ENCODE measurements at regions not wholly inside any gene's neighbourhood (a gene's known extent, or its start where the extent isn't known, plus 50 kb on each side); places are given as distances from the start of the nearest gene placed in this dataset.

- Mint-ChIP-seq H3K4me1 (peaks cover 33 to 66% of the 10 kb centered on the region in 2 donors), H3K36me3 (peaks cover 53 to 54% of the 10 kb centered on the region in 2 donors), H3K4me3 (peak overlapping the region; percentile 72 to 89), H3K27ac (peak overlapping the region; percentile 75), H3K27me3 (no peaks in the 10 kb centered on the region), H3K9me3 (no peaks in the 10 kb centered on the region)
- no peak for ATAC-seq (replicated peaks)
- DNase-seq, result no peak
Measured at GRCh38 chr12:25058012-25058411, 109.1 kb upstream of the BCAT1 start.

DNA sequence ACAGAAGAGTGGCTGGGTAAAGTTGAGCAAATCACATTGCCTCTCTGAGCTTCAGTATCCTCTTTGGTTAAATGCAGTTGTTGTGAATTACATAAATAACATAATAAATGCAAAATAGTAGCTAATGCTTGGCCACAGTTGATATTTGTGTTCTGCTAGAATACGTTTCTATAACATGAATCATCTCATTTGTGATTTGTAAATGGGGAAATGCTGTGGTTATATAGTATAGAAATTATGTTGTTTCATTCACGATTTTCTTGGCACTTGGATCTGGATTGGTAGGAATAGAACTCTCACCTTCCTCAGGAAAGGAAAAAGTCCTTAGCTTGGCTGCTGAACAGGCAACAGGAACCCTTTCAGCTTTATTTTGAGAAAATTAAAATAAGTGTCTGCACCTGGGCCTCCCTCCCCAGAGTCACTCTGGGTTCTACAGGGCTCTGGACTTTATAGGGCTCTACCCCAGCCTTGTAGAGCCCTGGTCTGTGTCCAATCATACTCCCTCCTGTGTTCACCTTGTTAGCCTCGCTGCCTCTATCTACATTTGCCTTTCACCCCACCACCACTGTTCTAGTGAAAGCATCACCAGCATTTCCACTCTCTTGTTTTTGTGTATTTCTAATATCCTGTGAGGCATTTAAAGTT lies 107.7 kb upstream of the BCAT1 start:
- DNase-seq, result no peak
- H3K9me3 Mint-ChIP-seq, result no peaks in the 10 kb centered on the region
- H3K4me1 Mint-ChIP-seq, result peaks cover 28 to 56% of the 10 kb centered on the region in 2 donors
- H3K4me3 Mint-ChIP-seq, result peak overlapping the region; percentile 89 to 91
- peaks cover 44 to 52% of the 10 kb centered on the region in 2 donors for H3K36me3 Mint-ChIP-seq
- peak overlapping the region; percentile 84 for H3K27ac Mint-ChIP-seq
- ATAC-seq (replicated peaks), result no peak
- no peaks in the 10 kb centered on the region for H3K27me3 Mint-ChIP-seq

DNA sequence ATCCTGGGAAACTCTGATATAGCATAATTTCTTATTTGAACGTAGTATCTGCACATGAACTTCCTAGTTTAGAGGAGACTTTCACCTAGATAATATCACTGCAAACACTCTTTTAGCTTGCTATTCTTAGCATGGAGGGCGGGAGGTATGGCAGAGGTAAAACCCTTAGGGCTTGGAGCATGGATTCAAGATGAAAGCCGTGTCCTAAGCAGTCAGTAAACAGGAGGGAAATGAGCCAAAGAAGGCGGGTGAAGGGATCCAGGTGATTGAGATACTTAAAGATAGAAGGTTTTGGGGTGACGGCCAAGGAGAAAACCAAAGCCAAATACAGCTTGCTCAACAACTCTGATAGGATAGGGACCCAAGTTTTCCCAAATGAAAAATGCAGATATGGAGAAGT lies 107.1 kb upstream of the BCAT1 start:
- Mint-ChIP-seq H3K36me3 (peaks cover 42 to 51% of the 10 kb centered on the region in 2 donors), H3K27me3 (no peaks in the 10 kb centered on the region), H3K4me1 (peaks cover 33 to 60% of the 10 kb centered on the region in 2 donors), H3K27ac (peak overlapping the region; percentile 90), H3K9me3 (no peaks in the 10 kb centered on the region), H3K4me3 (peak overlapping the region; percentile 89 to 91)
- DNase-seq (no peak), ATAC-seq (replicated peaks) (no peak)

GRCh38 chr12:25054783-25055144 lies 105.9 kb upstream of the BCAT1 start:
- Mint-ChIP-seq H3K4me3 (peak overlapping the region; percentile 89 to 90), H3K36me3 (peaks cover 34 to 39% of the 10 kb centered on the region in 2 donors), H3K9me3 (no peaks in the 10 kb centered on the region), H3K4me1 (peaks cover 31 to 58% of the 10 kb centered on the region in 2 donors), H3K27me3 (no peaks in the 10 kb centered on the region), H3K27ac (peak overlapping the region; percentile 98)
- DNase-seq (peak; percentile 56), ATAC-seq (replicated peaks) (peak; percentile 28 to 30)

DNA sequence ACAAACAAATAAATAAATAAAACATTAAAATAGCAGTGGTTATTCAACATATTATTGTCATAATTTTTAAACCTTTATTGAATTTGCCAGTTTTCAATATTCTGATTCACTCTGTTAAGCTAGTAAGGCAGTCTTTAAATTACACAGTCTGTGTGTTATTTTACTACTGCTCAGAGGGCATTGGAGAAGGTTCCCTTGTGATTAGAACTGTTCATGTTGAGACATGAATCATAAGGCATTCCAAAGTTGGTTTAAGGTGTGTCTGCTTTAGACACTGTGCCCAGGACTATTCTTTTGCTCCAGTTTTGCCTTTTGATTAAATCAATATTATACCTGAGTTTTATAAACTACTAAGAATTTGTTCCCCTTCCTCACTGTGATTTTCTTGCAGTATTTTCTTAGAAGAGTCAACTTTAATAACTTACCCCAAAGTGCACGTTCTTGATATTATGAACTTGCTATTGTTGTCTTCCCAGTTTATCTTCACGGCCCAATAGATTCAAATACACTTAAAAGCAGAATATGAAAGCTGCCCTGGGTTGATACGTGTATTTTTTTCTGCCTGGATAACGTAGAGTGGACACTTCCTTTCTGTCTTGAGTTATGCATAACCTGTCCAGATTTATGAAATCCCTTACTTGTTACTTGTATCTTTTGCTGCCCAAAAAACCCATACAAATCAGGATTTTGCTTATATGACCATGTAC lies 105.3 kb upstream of the BCAT1 start:
- peaks cover 34 to 39% of the 10 kb centered on the region in 2 donors for H3K36me3 Mint-ChIP-seq
- H3K4me3 Mint-ChIP-seq, result peak overlapping the region; percentile 89 to 90
- H3K27ac Mint-ChIP-seq, result peak overlapping the region; percentile 98
- H3K27me3 Mint-ChIP-seq, result no peaks in the 10 kb centered on the region
- H3K9me3 Mint-ChIP-seq, result no peaks in the 10 kb centered on the region
- no peak for DNase-seq
- peaks cover 31 to 59% of the 10 kb centered on the region in 2 donors for H3K4me1 Mint-ChIP-seq
- ATAC-seq (replicated peaks), result no peak

GRCh38 chr12:25052914-25053211 lies 104.0 kb upstream of the BCAT1 start:
- H3K4me1 Mint-ChIP-seq, result peaks cover 30 to 58% of the 10 kb centered on the region in 2 donors
- H3K4me3 Mint-ChIP-seq, result peak overlapping the region; percentile 90 to 96
- DNase-seq (no peak), ATAC-seq (replicated peaks) (peak; percentile 3 to 4)
- H3K27me3 Mint-ChIP-seq, result no peaks in the 10 kb centered on the region
- peak overlapping the region; percentile 99 for H3K27ac Mint-ChIP-seq
- H3K9me3 Mint-ChIP-seq, result no peaks in the 10 kb centered on the region
- H3K36me3 Mint-ChIP-seq, result peaks cover 26 to 38% of the 10 kb centered on the region in 2 donors

DNA sequence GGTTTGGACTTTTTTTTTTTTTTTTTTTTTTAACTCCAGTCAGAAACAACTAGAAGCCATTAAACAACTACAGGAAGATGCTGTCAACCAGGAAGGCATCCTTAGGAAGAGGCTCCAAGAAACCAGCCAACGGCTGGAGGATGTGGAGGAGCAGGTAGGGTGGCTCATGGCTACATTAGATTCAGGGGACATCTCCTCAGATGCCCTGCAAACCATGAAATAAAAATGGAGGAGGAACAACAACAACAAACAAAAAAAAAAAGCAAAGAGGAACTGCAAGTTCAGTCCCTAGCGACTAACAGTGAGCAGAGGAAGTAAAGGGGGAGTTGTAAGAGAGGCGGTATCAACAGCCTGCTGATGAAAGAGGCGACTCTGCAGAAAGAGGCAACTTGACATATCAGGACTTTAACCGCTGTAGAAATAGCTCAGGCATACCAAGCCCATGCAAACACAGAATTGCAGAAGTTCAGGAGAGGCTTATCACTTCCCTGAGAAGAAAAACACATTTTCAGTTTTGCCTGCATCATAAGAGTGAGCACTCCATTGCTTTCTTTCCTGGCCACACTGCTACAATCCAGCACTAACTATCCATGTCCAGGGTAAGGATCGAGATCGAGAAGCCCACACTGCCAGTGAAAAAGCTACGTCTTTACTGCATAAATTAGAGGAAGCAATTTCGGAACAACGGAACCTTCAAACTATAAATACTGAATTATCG lies 103.5 kb upstream of the BCAT1 start:
- peaks cover 23 to 34% of the 10 kb centered on the region in 2 donors for H3K36me3 Mint-ChIP-seq
- peaks cover 0 to 3% of the 10 kb centered on the region in 2 donors for H3K9me3 Mint-ChIP-seq
- peak; percentile 88 to 91 for ATAC-seq (replicated peaks)
- peak; percentile 79 for DNase-seq
- H3K27me3 Mint-ChIP-seq, result no peaks in the 10 kb centered on the region
- peaks cover 26 to 53% of the 10 kb centered on the region in 2 donors for H3K4me1 Mint-ChIP-seq
- H3K27ac Mint-ChIP-seq, result peak overlapping the region; percentile 99
- peak overlapping the region; percentile 90 to 96 for H3K4me3 Mint-ChIP-seq

DNA sequence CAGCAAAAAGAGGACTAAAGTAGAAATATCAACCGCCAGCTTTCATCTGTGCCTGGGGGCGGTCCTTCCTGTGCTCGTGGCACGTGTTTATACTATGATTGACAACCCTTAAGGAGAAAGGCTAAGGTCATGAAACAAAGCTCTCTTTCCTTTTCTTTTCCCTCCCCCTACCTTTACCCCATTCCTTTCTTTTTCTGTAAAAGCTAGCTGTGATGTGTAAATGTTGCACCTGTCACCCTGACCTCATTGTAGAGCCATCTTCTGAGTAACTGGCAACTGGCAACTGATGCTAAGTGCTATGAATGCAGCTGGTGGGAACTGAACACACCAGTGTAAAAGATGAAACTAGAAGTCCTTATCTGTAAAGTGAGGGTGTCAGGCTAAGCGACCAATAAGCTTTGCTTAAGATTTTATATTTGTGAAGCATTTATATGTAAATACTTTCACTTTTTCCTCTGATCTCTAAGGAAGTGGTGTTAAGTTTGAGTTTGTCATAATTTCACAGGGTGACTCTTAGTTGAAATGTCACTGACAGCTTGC lies 102.8 kb upstream of the BCAT1 start:
- peak; percentile 60 to 69 for ATAC-seq (replicated peaks)
- peak overlapping the region; percentile 99 for H3K27ac Mint-ChIP-seq
- peak overlapping the region; percentile 90 to 96 for H3K4me3 Mint-ChIP-seq
- peaks cover 23 to 47% of the 10 kb centered on the region in 2 donors for H3K4me1 Mint-ChIP-seq
- no peaks in the 10 kb centered on the region for H3K27me3 Mint-ChIP-seq
- peaks cover 2 to 3% of the 10 kb centered on the region in 2 donors for H3K9me3 Mint-ChIP-seq
- DNase-seq, result peak; percentile 52
- peaks cover 22 to 34% of the 10 kb centered on the region in 2 donors for H3K36me3 Mint-ChIP-seq

DNA sequence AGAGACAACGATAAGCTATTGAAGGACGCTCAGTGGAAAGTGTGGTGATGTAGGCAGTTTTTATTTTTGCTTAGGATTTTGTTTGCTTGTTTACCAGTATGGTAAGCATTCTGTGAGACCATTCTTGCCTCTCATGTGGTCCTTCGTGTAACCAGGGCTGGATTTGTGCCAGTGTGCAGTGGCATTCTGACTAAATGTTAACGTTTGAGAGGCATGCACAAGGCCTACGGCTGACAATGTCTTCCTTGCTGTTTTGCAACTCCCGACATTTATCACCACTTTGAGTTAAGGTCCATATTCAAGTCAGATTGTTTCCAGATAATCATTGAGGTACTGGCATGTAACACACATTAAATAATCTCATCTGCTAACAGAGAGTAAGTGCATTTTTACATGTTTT lies 102.3 kb upstream of the BCAT1 start:
- Mint-ChIP-seq H3K27ac (peak overlapping the region; percentile 99), H3K27me3 (no peaks in the 10 kb centered on the region), H3K36me3 (peaks cover 22 to 35% of the 10 kb centered on the region in 2 donors), H3K4me3 (peak overlapping the region; percentile 90 to 96), H3K9me3 (peaks cover 4 to 5% of the 10 kb centered on the region in 2 donors), H3K4me1 (peaks cover 20 to 42% of the 10 kb centered on the region in 2 donors)
- DNase-seq (no peak), ATAC-seq (replicated peaks) (no peak)

DNA sequence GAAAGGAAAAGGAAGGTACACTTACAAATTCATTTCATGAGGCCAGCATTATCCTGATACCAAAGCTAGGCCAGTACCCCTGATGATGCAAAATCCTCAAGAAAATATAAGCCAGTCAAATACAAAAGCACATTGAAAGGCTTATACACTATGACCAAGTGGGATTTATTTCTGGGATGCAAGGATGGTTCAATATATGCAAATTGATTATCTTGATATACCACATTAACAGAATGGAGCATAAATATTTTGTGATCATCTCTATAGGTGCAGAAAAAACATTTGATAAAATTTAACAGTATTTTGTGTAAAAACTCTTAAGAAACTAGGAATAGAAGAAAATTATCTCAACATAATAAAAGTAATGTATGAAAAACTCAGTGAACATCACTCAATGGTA lies 97.0 kb upstream of the BCAT1 start:
- ATAC-seq (replicated peaks) (no peak), DNase-seq (no peak)
- Mint-ChIP-seq H3K4me1 (peaks cover 11 to 40% of the 10 kb centered on the region in 2 donors), H3K4me3 (no peak overlapping the region), H3K27ac (no peak overlapping the region), H3K27me3 (no peaks in the 10 kb centered on the region), H3K36me3 (peaks cover 12 to 22% of the 10 kb centered on the region in 2 donors), H3K9me3 (peaks cover 6 to 10% of the 10 kb centered on the region in 2 donors)

GRCh38 chr12:25041006-25041741 lies 92.3 kb upstream of the BCAT1 start:
- H3K27ac Mint-ChIP-seq, result peak overlapping the region; percentile 53

DNA sequence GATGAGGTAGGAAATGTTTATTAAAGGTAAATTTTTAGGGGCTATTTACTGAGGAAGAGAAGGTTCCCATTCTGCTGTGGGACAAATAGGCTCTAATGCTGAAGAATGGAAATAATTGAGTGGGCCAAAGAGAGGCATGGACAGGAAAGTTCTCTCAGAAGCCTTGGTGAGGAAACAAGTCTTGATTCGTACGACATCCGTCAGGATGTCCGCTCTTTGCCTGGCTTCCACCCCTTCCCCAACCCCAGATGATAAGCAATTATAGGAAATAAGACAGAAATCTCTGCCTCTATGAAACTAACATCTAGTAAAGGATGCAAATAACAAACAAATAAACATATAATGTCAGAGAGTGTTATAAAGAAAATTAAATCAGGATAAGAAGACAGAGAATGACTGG lies 91.7 kb upstream of the BCAT1 start:
- H3K27ac Mint-ChIP-seq, result peak overlapping the region; percentile 53
- H3K4me1 Mint-ChIP-seq, result peaks cover 14 to 44% of the 10 kb centered on the region in 2 donors
- peaks cover 0 to 3% of the 10 kb centered on the region in 2 donors for H3K9me3 Mint-ChIP-seq
- H3K36me3 Mint-ChIP-seq, result peaks cover 11 to 15% of the 10 kb centered on the region in 2 donors
- DNase-seq (no peak), ATAC-seq (replicated peaks) (no peak)
- peak overlapping the region; percentile 23 to 26 for H3K4me3 Mint-ChIP-seq
- H3K27me3 Mint-ChIP-seq, result no peaks in the 10 kb centered on the region

More at GRCh38 chr12:25041006-25041741, 92.3 kb upstream of the BCAT1 start:
- ATAC-seq (replicated peaks) (peak; percentile 44 to 58), DNase-seq (no peak)
- Mint-ChIP-seq H3K27me3 (no peaks in the 10 kb centered on the region), H3K9me3 (peaks cover 1 to 6% of the 10 kb centered on the region in 2 donors), H3K4me3 (peak overlapping the region; percentile 23 to 26), H3K4me1 (peaks cover 14 to 44% of the 10 kb centered on the region in 2 donors), H3K36me3 (peaks cover 12 to 17% of the 10 kb centered on the region in 2 donors)

DNA sequence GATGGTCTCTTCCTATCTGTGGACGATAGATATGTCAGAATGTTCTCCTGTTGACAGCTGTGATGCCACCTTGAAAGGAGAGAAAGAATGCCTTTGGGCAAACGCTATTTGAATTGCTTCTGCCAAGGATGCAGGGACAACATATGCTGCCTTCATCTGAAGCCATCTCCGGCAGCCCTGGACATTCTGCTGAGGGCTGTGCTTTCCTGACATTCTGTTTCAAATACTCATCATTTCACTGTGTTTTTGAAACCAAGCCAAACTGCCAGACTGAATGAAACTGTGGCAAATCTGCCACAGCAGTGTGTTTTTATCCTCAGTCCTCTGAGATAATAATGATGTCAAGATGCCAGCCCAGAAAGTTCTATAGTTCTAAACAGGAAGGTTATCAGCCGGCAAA lies 85.8 kb upstream of the BCAT1 start:
- DNase-seq (no peak), ATAC-seq (replicated peaks) (no peak)
- Mint-ChIP-seq H3K9me3 (no peaks in the 10 kb centered on the region), H3K4me1 (peaks cover 0 to 10% of the 10 kb centered on the region in 2 donors), H3K4me3 (no peak overlapping the region), H3K27me3 (no peaks in the 10 kb centered on the region), H3K36me3 (no peaks in the 10 kb centered on the region), H3K27ac (no peak overlapping the region)

Measured in stimulated activated naive B cell treated with anti-CD40 and anti-IgM and Interleukin-4, amounts not matched to agents 10 μg/mL and 1 μg/mL and 100 μg/mL, for 72 hours (primary cell).